IMR-90 (cell line): ENCODE measurements at regions not wholly inside any gene's neighbourhood (a gene's known extent, or its start where the extent isn't known, plus 50 kb on each side); places are given as distances from the start of the nearest gene placed in this dataset.

Experiments used
- ATAC-seq: fragments of 200-7000 bp; cut with Tn5 transposase; 2 replicates; pipeline ENCODE4 v1.9.1; 2020; ENCODE audit warnings: low read depth, mild to moderate bottlenecking, moderate library complexity
- BruUV-seq: library from RNA; stranded (reverse); fragments of 400-500 nt; replicated peaks from 2 replicates; lab custom pipeline; 2021; lab: Mats Ljungman, UMichigan
- CTCF ChIA-PET: fragments of 300-600 bp; formaldehyde crosslinking; extraction: SDS; loops from one replicate; lab custom pipeline; 2021; ENCODE audit warnings: antibody characterized with exemption; lab: Yijun Ruan, JAX
- POLR2A ChIA-PET: fragments of 300-600 bp; sonication (Branson Sonifier 250); formaldehyde crosslinking; loops from one replicate; lab custom pipeline; 2022; ENCODE audit warnings: antibody characterized with exemption; ENCODE audit not compliant: unreplicated experiment; lab: Charles Lee
- DNase-seq: peaks from one replicate; pipeline ENCODE4 v3.0.0; 2013
- H2AFZ ChIP-seq: replicated peaks from 2 replicates; pipeline ENCODE3; 2013; ENCODE audit warnings: low read length, mild to moderate bottlenecking; ENCODE audit not compliant: poor library complexity
- H2AK5ac ChIP-seq: 2 replicates; pipeline ENCODE4 v1.6.1; 2013; ENCODE audit warnings: low read depth, low read length, inconsistent platforms
- H2AK9ac ChIP-seq: replicated peaks from 2 replicates; pipeline ENCODE3; 2013; ENCODE audit warnings: mild to moderate bottlenecking, low read depth, low read length, moderate library complexity; ENCODE audit not compliant: poor library complexity
- H2BK120ac ChIP-seq: 2 replicates; pipeline ENCODE4 v1.6.1; 2013; ENCODE audit warnings: low read depth, low read length, inconsistent platforms
- H2BK15ac ChIP-seq: 3 replicates; pipeline ENCODE4 v1.6.1; 2013; ENCODE audit warnings: low read depth, low read length, inconsistent platforms
- H2BK20ac ChIP-seq: 2 replicates; pipeline ENCODE4 v1.6.1; 2013; ENCODE audit warnings: low read depth, mild to moderate bottlenecking, inconsistent platforms, low read length, moderate library complexity
- H2BK5ac ChIP-seq: 2 replicates; pipeline ENCODE4 v1.6.1; 2013; ENCODE audit warnings: mild to moderate bottlenecking, low read depth, low read length, inconsistent platforms; ENCODE audit not compliant: poor library complexity, severe bottlenecking
- H3K14ac ChIP-seq: replicated peaks from 2 replicates; pipeline ENCODE4 v1.6.1; 2013; ENCODE audit warnings: low read depth, low read length, inconsistent platforms
- H3K18ac ChIP-seq: 2 replicates; pipeline ENCODE4 v1.6.1; 2013; ENCODE audit warnings: low read depth, low read length, control low read depth
- H3K23ac ChIP-seq: 2 replicates; pipeline ENCODE4 v1.6.1; 2013; ENCODE audit warnings: low read depth, low read length, inconsistent platforms
- H3K27ac ChIP-seq: 2 replicates; pipeline ENCODE4 v1.5.1; 2013; ENCODE audit warnings: mild to moderate bottlenecking, control low read depth, low read length; ENCODE audit not compliant: insufficient read depth
- H3K27me3 ChIP-seq: 2 replicates; pipeline ENCODE4 v1.6.1; 2013; ENCODE audit warnings: low read length; ENCODE audit not compliant: control insufficient read depth, insufficient read depth
- H3K36me3 ChIP-seq: 2 replicates; pipeline ENCODE4 v1.6.1; 2013; ENCODE audit warnings: low read length, mixed read lengths; ENCODE audit not compliant: control insufficient read depth, insufficient read depth
- H3K4ac ChIP-seq: 2 replicates; pipeline ENCODE4 v1.6.1; 2013; ENCODE audit warnings: low read depth, low read length, inconsistent platforms
- H3K4me1 ChIP-seq: 2 replicates; pipeline ENCODE4 v1.6.1; 2013; ENCODE audit warnings: low read length, mixed read lengths; ENCODE audit not compliant: control insufficient read depth, insufficient read depth
- H3K4me2 ChIP-seq: 2 replicates; pipeline ENCODE4 v1.6.1; 2013; ENCODE audit warnings: low read depth, mild to moderate bottlenecking, control low read depth, low read length, moderate library complexity
- H3K4me3 ChIP-seq: 2 replicates; pipeline ENCODE4 v1.5.1; 2013; ENCODE audit warnings: low read depth, mild to moderate bottlenecking, control low read depth, low read length, moderate library complexity; ENCODE audit not compliant: insufficient read depth
- H3K56ac ChIP-seq: 2 replicates; pipeline ENCODE4 v1.6.1; 2013; ENCODE audit warnings: low read length, inconsistent platforms; ENCODE audit not compliant: insufficient read depth; ENCODE audit errors: extremely low read depth
- H3K79me1 ChIP-seq, 2 experiments: 2 replicates each; pipeline ENCODE4 v1.6.1; 2013; ENCODE audit warnings: low read length in 2 of 2, inconsistent platforms in 1 of 2, low read depth in 1 of 2
- H3K9ac ChIP-seq: 2 replicates; pipeline ENCODE4 v1.6.1; 2013; ENCODE audit warnings: low read depth, low read length, control low read depth
- H3K9me1 ChIP-seq: 2 replicates; pipeline ENCODE4 v1.6.1; 2013; ENCODE audit warnings: low read length, inconsistent platforms; ENCODE audit not compliant: insufficient read depth
- H3K9me3 ChIP-seq: 2 replicates; pipeline ENCODE4 v1.6.1; 2013; ENCODE audit warnings: low read length; ENCODE audit not compliant: control insufficient read depth, insufficient read depth
- H4K20me1 ChIP-seq: 2 replicates; pipeline ENCODE4 v1.6.1; 2013; ENCODE audit warnings: low read length, inconsistent platforms; ENCODE audit not compliant: insufficient read depth
- H4K5ac ChIP-seq: 2 replicates; pipeline ENCODE4 v1.6.1; 2013; ENCODE audit warnings: mild to moderate bottlenecking, low read depth, low read length, control low read depth
- H4K8ac ChIP-seq, 2 experiments: 2 replicates each; pipeline ENCODE4 v1.6.1; 2013; ENCODE audit warnings: low read depth in 2 of 2, low read length in 2 of 2, control low read depth in 1 of 2, inconsistent platforms in 1 of 2
- H4K91ac ChIP-seq: 2 replicates; pipeline ENCODE4 v1.6.1; 2013; ENCODE audit warnings: low read depth, low read length, inconsistent platforms; ENCODE audit not compliant: insufficient read depth
- BHLHE40 ChIP-seq: fragments of 150-350 bp; IDR thresholded peaks from 2 replicates; pipeline ENCODE4 v1.6.1; 2016; ENCODE audit warnings: mild to moderate bottlenecking, low read depth, low read length
- CEBPB ChIP-seq: IDR thresholded peaks from 2 replicates; pipeline ENCODE4 v1.6.1; 2012; ENCODE audit warnings: low read depth, low read length, improper control_type of control experiment
- CHD1 ChIP-seq: IDR thresholded peaks from 2 replicates; pipeline ENCODE4 v1.6.1; 2012; ENCODE audit warnings: low read depth, low read length, improper control_type of control experiment
- FOS ChIP-seq: fragments of 150-350 bp; IDR thresholded peaks from 2 replicates; pipeline ENCODE4 v1.6.1; 2016; ENCODE audit warnings: low read depth, low read length
- MAFK ChIP-seq: IDR thresholded peaks from 2 replicates; pipeline ENCODE4 v1.6.1; 2012; ENCODE audit warnings: low read depth, low read length, improper control_type of control experiment
- MAZ ChIP-seq: IDR thresholded peaks from 2 replicates; pipeline ENCODE4 v1.6.1; 2012; ENCODE audit warnings: low read depth, mild to moderate bottlenecking, low read length, improper control_type of control experiment, moderate library complexity, borderline replicate concordance
- MXI1 ChIP-seq: IDR thresholded peaks from 2 replicates; pipeline ENCODE4 v1.6.1; 2012; ENCODE audit warnings: low read depth, mild to moderate bottlenecking, low read length, moderate library complexity, borderline replicate concordance
- NFE2L2 ChIP-seq: fragments of 150-350 bp; IDR thresholded peaks from 2 replicates; pipeline ENCODE4 v1.6.1; 2016; ENCODE audit warnings: low read depth, mild to moderate bottlenecking, low read length
- POLR2A ChIP-seq: IDR thresholded peaks from 2 replicates; pipeline ENCODE4 v1.6.1; 2012; ENCODE audit warnings: mild to moderate bottlenecking, low read depth, low read length
- RAD21 ChIP-seq: IDR thresholded peaks from 2 replicates; pipeline ENCODE4 v1.6.1; 2012; ENCODE audit warnings: low read length, improper control_type of control experiment
- RCOR1 ChIP-seq: IDR thresholded peaks from 2 replicates; pipeline ENCODE4 v1.6.1; 2012; ENCODE audit warnings: mild to moderate bottlenecking, low read length, improper control_type of control experiment; ENCODE audit not compliant: insufficient replicate concordance
- RFX5 ChIP-seq: IDR thresholded peaks from 2 replicates; pipeline ENCODE4 v1.8.0; 2012; ENCODE audit warnings: low read depth, mild to moderate bottlenecking, low read length, moderate library complexity
- SMC3 ChIP-seq: fragments of 150-350 bp; IDR thresholded peaks from 2 replicates; pipeline ENCODE4 v1.6.1; 2016; ENCODE audit warnings: low read depth, mild to moderate bottlenecking, antibody characterized with exemption, low read length, moderate library complexity
- WGBS, 2 experiments: methylation state at CpG; one replicate each; pipeline versions ENCODE4 v1.1.5 to v1.1.7; 2013; ENCODE audit warnings: missing lambda C conversion rate in 2 of 2; ENCODE audit not compliant: insufficient read length in 1 of 2; ENCODE audit errors: extremely low coverage in 2 of 2; 5-methylcytosine and 5-hydroxymethylcytosine counted together
- dilution Hi-C: fragments of 300-500 bp; cut with HindIII; formaldehyde crosslinking; loops from one replicate; pipeline ENCODE4 v1.14.3; 2018; ENCODE audit warnings: low sequenced_read_pairs; ENCODE audit not compliant: unreplicated experiment
- in situ Hi-C: fragments of 300-500 bp; cut with MboI; formaldehyde crosslinking; loops from 3 replicates; pipeline ENCODE4 v1.14.3; 2019; ENCODE audit warnings: low sequenced_read_pairs, inconsistent platforms, mixed read lengths
- intact Hi-C: fragments of 100-400 bp; cut with micrococcal nuclease; formaldehyde crosslinking; loops from 2 replicates; pipeline ENCODE4 v1.10.0; 2022
- TF ChIP-seq, protein P1 (sequence below): conservative IDR thresholded peaks from 2 replicates; pipeline ENCODE4 v1.5.1; 2012; ENCODE audit warnings: mild to moderate bottlenecking, low read depth, low read length, improper control_type of control experiment
- TF ChIP-seq, protein P2 (sequence below): fragments of 150-350 bp; IDR thresholded peaks from 2 replicates; pipeline ENCODE4 v1.6.1; 2016; ENCODE audit warnings: low read depth, mild to moderate bottlenecking, low read length, moderate library complexity, borderline replicate concordance
- TF ChIP-seq, protein P3 (sequence below): fragments of 150-350 bp; IDR thresholded peaks from 2 replicates; pipeline ENCODE4 v1.6.1; 2017; ENCODE audit warnings: mild to moderate bottlenecking, antibody characterized with exemption, low read length, low read depth

DNA sequence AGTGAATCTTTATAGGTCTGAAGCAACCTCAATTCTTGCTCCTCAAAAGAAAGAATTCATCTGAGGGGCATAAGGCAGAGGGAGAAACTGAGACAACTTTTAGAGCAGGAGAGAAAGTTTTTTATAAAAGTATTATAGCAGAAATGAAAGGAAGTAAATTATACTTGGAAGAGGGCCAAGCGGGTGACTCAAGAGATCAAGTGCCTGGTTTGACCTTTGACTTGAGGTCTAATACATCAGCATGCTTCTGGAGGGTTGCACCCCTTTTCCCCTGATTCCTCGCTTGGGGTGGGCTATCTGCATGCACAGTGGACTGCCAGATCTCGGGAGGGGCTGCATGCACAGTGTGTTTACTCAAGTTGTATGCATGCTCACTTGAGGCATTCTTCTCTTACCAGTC, 268.5 kb upstream of the LRATD1 start:
- no peak overlapping the region for H3K27ac ChIP-seq
- no peak overlapping the region for H2AK5ac ChIP-seq
- peaks cover 2% of the 10 kb centered on the region; the same call in 1 of the 2 replicates for H3K9me3 ChIP-seq
- no peaks in the 10 kb centered on the region for H3K9me1 ChIP-seq
- no peak overlapping the region for H2AK9ac ChIP-seq
- no peak overlapping the region for H3K56ac ChIP-seq
- 80% methylated on average over 1 of the region's 3 CpGs; no CpG with 5 or more reads in 1 of the 2 experiments for WGBS, 2 experiments
- no peak overlapping the region for H3K9ac ChIP-seq
- no peak overlapping the region for H4K8ac ChIP-seq
- no peak overlapping the region for H2AFZ ChIP-seq
- H2BK20ac ChIP-seq, result no peak overlapping the region
- H3K4ac ChIP-seq, result no peak overlapping the region
- ChIA-PET POLR2A (no interaction called here), CTCF (no interaction called here)
- H2BK120ac ChIP-seq, result no peak overlapping the region
- H3K79me1 ChIP-seq, result no peaks in the 10 kb centered on the region
- H4K91ac ChIP-seq, result no peak overlapping the region
- H3K4me1 ChIP-seq, result no peaks in the 10 kb centered on the region
- no peaks in the 10 kb centered on the region for H3K27me3 ChIP-seq
- dilution Hi-C loops, result no loop called here
- DNase-seq (no peak), ATAC-seq (no peak)
- no peak overlapping the region for H3K4me3 ChIP-seq
- H3K36me3 ChIP-seq, result no peaks in the 10 kb centered on the region
- no TSS peak for BruUV-seq
- intact Hi-C loops, result no loop called here
- H3K14ac ChIP-seq, result no peak overlapping the region
- no peak overlapping the region for H3K23ac ChIP-seq
- H3K18ac ChIP-seq, result no peak overlapping the region
- TF ChIP-seq BHLHE40, result no peak
- TF ChIP-seq, protein P1, sequence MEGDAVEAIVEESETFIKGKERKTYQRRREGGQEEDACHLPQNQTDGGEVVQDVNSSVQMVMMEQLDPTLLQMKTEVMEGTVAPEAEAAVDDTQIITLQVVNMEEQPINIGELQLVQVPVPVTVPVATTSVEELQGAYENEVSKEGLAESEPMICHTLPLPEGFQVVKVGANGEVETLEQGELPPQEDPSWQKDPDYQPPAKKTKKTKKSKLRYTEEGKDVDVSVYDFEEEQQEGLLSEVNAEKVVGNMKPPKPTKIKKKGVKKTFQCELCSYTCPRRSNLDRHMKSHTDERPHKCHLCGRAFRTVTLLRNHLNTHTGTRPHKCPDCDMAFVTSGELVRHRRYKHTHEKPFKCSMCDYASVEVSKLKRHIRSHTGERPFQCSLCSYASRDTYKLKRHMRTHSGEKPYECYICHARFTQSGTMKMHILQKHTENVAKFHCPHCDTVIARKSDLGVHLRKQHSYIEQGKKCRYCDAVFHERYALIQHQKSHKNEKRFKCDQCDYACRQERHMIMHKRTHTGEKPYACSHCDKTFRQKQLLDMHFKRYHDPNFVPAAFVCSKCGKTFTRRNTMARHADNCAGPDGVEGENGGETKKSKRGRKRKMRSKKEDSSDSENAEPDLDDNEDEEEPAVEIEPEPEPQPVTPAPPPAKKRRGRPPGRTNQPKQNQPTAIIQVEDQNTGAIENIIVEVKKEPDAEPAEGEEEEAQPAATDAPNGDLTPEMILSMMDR, result no peak
- no peak for TF ChIP-seq RFX5
- TF ChIP-seq POLR2A, result no peak
- TF ChIP-seq CHD1, result no peak
- TF ChIP-seq, protein P2, sequence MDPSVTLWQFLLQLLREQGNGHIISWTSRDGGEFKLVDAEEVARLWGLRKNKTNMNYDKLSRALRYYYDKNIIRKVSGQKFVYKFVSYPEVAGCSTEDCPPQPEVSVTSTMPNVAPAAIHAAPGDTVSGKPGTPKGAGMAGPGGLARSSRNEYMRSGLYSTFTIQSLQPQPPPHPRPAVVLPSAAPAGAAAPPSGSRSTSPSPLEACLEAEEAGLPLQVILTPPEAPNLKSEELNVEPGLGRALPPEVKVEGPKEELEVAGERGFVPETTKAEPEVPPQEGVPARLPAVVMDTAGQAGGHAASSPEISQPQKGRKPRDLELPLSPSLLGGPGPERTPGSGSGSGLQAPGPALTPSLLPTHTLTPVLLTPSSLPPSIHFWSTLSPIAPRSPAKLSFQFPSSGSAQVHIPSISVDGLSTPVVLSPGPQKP, result no peak
- no peak for TF ChIP-seq NFE2L2
- TF ChIP-seq SMC3, result no peak
- no peak for TF ChIP-seq MAFK
- no peak for TF ChIP-seq FOS
- no peak for TF ChIP-seq RAD21
- no peak for TF ChIP-seq MAZ
- TF ChIP-seq MXI1, result no peak
- TF ChIP-seq RCOR1, result no peak
- TF ChIP-seq, protein P3, sequence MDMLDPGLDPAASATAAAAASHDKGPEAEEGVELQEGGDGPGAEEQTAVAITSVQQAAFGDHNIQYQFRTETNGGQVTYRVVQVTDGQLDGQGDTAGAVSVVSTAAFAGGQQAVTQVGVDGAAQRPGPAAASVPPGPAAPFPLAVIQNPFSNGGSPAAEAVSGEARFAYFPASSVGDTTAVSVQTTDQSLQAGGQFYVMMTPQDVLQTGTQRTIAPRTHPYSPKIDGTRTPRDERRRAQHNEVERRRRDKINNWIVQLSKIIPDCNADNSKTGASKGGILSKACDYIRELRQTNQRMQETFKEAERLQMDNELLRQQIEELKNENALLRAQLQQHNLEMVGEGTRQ, result no peak
- no peak for TF ChIP-seq CEBPB
- H2BK15ac ChIP-seq, result no peak overlapping the region
- no peak overlapping the region for H4K5ac ChIP-seq
- no peaks in the 10 kb centered on the region for H4K20me1 ChIP-seq
- in situ Hi-C loops, result no loop called here
- H3K4me2 ChIP-seq, result no peak overlapping the region
- no peak overlapping the region for H2BK5ac ChIP-seq
